Non-pigmented ciliary epithelial cell (primary cell): ENCODE measurements at regions not wholly inside any gene's neighbourhood (a gene's known extent, or its start where the extent isn't known, plus 50 kb on each side); places are given as distances from the start of the nearest gene placed in this dataset.
"Not testable (repeated sequence)": the region's sequence is repeated elsewhere in the genome, so short reads cannot be mapped to it uniquely, and the experiment has no call there.

ENCODE experiments used
- DNase-seq: peaks from one replicate; pipeline ENCODE4 v3.0.0-alpha.2; 2010; ENCODE audit warnings: low read depth

DNA sequence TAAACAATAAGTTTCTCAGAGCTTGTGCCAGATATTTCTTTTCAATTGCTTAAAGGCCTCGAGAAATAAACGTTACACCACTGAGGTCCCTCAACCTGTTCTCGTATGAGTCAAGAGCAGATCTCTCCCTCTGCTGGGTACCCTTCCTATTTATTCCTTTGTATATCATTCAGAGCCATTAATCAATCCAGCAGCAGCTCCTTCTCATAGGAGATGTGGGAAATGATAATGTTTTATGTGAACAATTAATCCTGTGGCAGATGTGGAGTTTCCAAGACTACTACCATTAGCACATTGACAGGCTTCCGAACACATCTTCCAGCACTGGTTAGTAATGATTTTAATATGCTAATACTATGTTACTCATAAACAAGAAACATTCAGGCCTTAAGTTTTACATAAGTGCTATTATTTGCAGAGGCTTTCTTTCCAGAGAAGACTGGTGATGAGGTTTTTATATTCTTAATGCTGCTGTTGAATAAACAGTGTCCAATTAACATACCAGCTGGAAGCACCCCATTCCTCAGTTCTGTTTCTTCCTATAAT is 196.5 kb downstream of the ZNF608 start:
- no peak for DNase-seq

DNA sequence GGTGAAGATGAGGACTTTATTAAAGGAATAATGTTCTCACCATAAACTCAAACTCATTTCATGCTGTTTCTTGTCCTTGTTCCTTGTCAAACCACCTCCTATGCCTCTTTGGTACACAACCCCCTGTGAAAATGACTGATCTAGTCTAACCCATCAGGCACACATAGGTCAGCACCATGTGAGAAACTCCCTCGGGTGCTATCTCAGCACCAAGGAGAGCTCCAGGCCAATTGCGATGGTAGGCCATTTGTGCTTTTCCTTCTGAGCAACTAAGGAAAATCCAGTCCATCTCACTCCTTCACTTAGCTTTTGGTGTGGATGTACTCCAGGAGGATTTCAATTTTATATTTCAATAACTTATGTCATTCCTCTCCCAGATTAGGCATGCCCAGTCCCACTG is 199.8 kb downstream of the ZNF608 start:
- no peak for DNase-seq

GRCh38 chr5:124544366-124545055 is 201.9 kb downstream of the ZNF608 start:
- DNase-seq = peak; percentile 4

- DNase-seq = no peak
These were observed 207.5 kb downstream of the ZNF608 start for GRCh38 chr5:124538931-124539330.

DNA sequence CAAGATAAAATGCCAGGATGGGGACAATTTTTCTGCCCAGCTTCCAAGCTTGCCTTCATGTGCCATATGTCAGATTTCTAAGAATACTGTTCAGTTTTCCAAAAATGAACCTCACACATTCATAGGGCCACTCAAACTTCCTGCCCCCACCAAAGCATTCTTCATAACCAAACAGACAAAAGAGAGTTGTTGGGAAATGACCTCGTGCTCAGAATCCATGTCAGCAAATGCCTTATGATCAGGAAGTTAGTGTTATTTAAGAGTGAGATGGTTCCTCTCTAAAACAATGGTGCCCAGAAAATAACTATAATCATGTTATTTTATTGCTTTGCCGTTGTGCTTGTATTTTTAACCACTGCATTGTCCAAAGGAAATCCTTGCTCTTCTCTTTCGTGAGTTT is 208.2 kb downstream of the ZNF608 start:
- no peak for DNase-seq

- DNase-seq = no peak
These were observed 208.9 kb downstream of the ZNF608 start for GRCh38 chr5:124537522-124537921.

GRCh38 chr5:124537107-124537506 is 209.3 kb downstream of the ZNF608 start:
- no peak for DNase-seq

GRCh38 chr5:124536333-124536732 is 210.1 kb downstream of the ZNF608 start:
- DNase-seq = no peak

DNA sequence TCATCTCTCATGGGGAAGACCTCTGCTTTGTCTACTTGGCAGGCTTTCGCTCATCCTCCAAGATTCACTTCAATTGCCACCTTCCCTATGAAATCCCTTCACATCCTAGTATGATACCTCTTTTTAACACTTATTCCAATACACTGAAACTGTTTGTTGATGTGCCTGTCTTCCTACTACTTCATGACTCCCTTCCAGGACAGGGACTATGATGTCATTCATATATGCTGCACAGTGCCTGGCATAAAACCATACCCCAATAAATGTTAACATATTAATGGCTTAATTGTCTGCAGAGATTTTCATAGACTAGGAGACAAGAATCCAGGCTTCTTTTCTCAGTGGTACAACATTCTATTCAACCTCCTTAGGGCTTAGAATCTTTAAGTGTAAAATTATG is 215.5 kb downstream of the ZNF608 start:
- DNase-seq = no peak

GRCh38 chr5:124528838-124529237 is 217.6 kb downstream of the ZNF608 start:
- no peak for DNase-seq

- DNase-seq = no peak
These were observed 219.0 kb downstream of the ZNF608 start for GRCh38 chr5:124527220-124527991.

DNA sequence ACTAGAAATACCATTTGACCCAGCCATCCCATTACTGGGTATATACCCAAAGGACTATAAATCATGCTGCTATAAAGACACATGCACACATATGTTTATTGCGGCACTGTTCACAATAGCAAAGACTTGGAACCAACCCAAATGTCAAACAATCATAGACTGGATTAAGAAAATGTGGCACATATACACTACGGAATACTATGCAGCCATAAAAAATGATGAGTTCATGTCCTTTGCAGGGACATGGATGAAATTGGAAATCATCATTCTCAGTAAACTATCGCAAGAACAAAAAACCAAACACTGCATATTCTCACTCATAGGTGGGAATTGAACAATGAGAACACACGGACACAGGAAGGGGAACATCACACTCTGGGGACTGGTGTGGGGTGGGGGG is 220.4 kb downstream of the ZNF608 start:
- not testable (repeated sequence) for DNase-seq

DNA sequence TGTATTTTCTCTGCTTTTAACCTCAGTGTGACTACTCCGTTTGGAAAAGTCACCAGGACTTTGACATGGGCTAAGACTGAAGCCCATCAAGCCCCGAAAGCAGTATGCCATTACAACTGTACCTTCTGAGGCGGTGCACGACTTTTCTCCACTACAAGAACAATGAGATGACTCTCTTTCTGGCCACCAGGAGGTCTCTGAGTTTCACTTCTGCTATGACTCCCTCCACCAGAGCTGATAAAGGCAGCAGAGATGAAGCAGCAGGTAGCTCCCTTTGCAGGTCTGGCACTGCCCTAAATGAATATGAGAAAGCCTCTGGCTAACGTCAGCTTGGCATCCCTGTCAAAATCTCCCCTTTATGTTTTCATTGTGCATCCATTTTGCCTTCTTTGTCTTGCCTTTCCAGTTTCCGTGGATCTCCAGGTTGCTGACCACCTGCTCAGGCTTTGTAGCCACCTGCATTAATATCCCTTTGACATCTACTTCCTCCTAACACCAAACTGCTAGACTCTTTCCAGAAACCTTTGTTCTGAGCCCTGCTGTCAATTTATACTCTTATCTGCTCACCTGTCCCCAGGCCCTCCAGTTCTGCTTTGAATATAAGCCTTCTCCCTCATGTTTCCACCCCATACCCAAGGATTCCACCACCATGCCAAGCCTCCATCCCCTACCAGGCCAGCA is 221.7 kb downstream of the ZNF608 start:
- no peak for DNase-seq

DNA sequence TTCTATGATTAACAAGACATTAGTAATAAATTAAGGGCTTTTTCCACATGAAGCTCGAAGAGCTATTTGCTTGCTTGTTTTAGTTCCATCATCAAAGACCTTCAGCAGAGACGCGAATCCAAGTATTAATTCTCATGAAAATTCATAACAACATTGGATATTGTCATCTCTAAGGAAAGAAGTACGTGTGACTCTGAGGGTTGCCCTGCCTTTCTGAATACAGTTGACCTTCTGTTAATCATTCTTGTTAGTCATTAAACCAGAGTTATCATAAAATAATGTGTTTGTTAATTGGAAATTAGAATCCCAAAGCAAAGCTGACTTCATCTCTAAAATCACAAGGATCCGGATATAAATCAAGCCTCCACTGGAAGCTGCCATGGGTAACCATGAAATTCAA is 222.5 kb downstream of the ZNF608 start:
- DNase-seq = no peak

DNA sequence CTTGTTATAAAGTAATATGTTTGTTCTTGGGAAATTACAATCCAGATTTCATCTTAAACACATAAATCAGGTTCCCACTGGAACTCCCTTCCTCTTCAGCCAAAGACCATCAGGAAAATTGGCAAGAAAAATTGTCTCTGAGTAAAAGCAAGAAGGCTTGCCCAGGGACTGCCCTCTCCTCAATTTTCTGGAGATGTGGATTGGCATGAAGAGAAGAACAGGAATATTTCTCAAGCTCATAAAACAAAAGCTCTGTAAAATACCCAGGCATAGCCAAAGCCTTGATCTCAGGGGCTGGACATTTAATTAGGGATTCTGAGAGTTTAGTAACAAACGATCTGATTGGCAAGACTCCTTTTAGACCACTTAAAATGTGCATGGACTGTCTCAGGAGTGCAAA is 223.4 kb downstream of the ZNF608 start:
- no peak for DNase-seq

GRCh38 chr5:124521461-124522230 is 224.8 kb downstream of the ZNF608 start:
- DNase-seq = no peak

DNA sequence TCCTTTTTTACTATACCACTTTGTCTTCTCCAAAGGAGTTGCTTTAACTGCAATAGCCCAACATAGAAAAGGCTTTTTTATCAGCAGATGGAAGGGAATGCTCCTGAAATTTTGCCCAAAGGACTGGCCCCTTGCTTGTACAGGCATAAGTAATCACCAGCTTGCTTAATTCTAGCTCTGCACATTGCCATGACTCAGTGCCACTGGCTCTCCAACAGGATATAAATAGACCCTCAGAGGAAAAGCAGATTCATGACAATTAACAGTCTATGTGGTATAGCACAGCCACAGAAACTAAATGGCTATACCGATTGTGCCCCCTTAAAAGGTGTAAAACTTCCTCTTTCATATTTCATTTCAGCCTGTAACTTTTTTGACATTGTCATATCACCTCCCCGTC is 227.0 kb downstream of the ZNF608 start:
- peak; percentile 37 for DNase-seq

DNA sequence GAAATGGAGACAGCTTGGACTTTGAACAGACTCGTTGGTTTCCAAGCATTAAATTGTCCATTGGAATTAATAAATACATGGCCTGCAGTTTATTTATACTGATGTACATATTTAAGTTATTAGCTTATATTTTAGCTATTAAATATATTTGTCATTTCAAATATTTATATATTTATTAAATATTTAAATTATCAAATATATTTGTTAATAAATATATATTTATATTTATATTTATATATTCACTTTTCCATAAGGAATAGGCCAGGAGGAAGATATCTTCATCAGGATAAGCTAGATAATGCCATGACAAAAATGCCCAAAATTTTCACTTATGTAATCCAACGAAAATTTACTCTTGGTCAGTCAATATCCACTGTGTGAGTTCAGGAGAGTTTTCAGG is 229.9 kb downstream of the ZNF608 start:
- DNase-seq = no peak

- no peak for DNase-seq
These were observed 230.8 kb downstream of the ZNF608 start for GRCh38 chr5:124515497-124516245.

GRCh38 chr5:124514956-124515355 is 231.5 kb downstream of the ZNF608 start:
- DNase-seq = no peak

GRCh38 chr5:124512952-124513632 is 233.3 kb downstream of the ZNF608 start:
- no peak for DNase-seq
